IMR-90 (cell line): ENCODE measurements at regions not wholly inside any gene's neighbourhood (a gene's known extent, or its start where the extent isn't known, plus 50 kb on each side); places are given as distances from the start of the nearest gene placed in this dataset.

Experiments used
- ATAC-seq: fragments of 200-7000 bp; cut with Tn5 transposase; 2 replicates; pipeline ENCODE4 v1.9.1; 2020; ENCODE audit warnings: low read depth, mild to moderate bottlenecking, moderate library complexity
- BruUV-seq: library from RNA; stranded (reverse); fragments of 400-500 nt; replicated peaks from 2 replicates; lab custom pipeline; 2021; lab: Mats Ljungman, UMichigan
- CTCF ChIA-PET: fragments of 300-600 bp; formaldehyde crosslinking; extraction: SDS; loops from one replicate; lab custom pipeline; 2021; ENCODE audit warnings: antibody characterized with exemption; lab: Yijun Ruan, JAX
- POLR2A ChIA-PET: fragments of 300-600 bp; sonication (Branson Sonifier 250); formaldehyde crosslinking; loops from one replicate; lab custom pipeline; 2022; ENCODE audit warnings: antibody characterized with exemption; ENCODE audit not compliant: unreplicated experiment; lab: Charles Lee
- DNase-seq: peaks from one replicate; pipeline ENCODE4 v3.0.0; 2013
- H2AFZ ChIP-seq: replicated peaks from 2 replicates; pipeline ENCODE3; 2013; ENCODE audit warnings: low read length, mild to moderate bottlenecking; ENCODE audit not compliant: poor library complexity
- H2AK5ac ChIP-seq: 2 replicates; pipeline ENCODE4 v1.6.1; 2013; ENCODE audit warnings: low read depth, low read length, inconsistent platforms
- H2AK9ac ChIP-seq: replicated peaks from 2 replicates; pipeline ENCODE3; 2013; ENCODE audit warnings: mild to moderate bottlenecking, low read depth, low read length, moderate library complexity; ENCODE audit not compliant: poor library complexity
- H2BK120ac ChIP-seq: 2 replicates; pipeline ENCODE4 v1.6.1; 2013; ENCODE audit warnings: low read depth, low read length, inconsistent platforms
- H2BK15ac ChIP-seq: 3 replicates; pipeline ENCODE4 v1.6.1; 2013; ENCODE audit warnings: low read depth, low read length, inconsistent platforms
- H2BK20ac ChIP-seq: 2 replicates; pipeline ENCODE4 v1.6.1; 2013; ENCODE audit warnings: low read depth, mild to moderate bottlenecking, inconsistent platforms, low read length, moderate library complexity
- H2BK5ac ChIP-seq: 2 replicates; pipeline ENCODE4 v1.6.1; 2013; ENCODE audit warnings: mild to moderate bottlenecking, low read depth, low read length, inconsistent platforms; ENCODE audit not compliant: poor library complexity, severe bottlenecking
- H3K14ac ChIP-seq: replicated peaks from 2 replicates; pipeline ENCODE4 v1.6.1; 2013; ENCODE audit warnings: low read depth, low read length, inconsistent platforms
- H3K18ac ChIP-seq: 2 replicates; pipeline ENCODE4 v1.6.1; 2013; ENCODE audit warnings: low read depth, low read length, control low read depth
- H3K23ac ChIP-seq: 2 replicates; pipeline ENCODE4 v1.6.1; 2013; ENCODE audit warnings: low read depth, low read length, inconsistent platforms
- H3K27ac ChIP-seq: 2 replicates; pipeline ENCODE4 v1.5.1; 2013; ENCODE audit warnings: mild to moderate bottlenecking, control low read depth, low read length; ENCODE audit not compliant: insufficient read depth
- H3K27me3 ChIP-seq: 2 replicates; pipeline ENCODE4 v1.6.1; 2013; ENCODE audit warnings: low read length; ENCODE audit not compliant: control insufficient read depth, insufficient read depth
- H3K36me3 ChIP-seq: 2 replicates; pipeline ENCODE4 v1.6.1; 2013; ENCODE audit warnings: low read length, mixed read lengths; ENCODE audit not compliant: control insufficient read depth, insufficient read depth
- H3K4ac ChIP-seq: 2 replicates; pipeline ENCODE4 v1.6.1; 2013; ENCODE audit warnings: low read depth, low read length, inconsistent platforms
- H3K4me1 ChIP-seq: 2 replicates; pipeline ENCODE4 v1.6.1; 2013; ENCODE audit warnings: low read length, mixed read lengths; ENCODE audit not compliant: control insufficient read depth, insufficient read depth
- H3K4me2 ChIP-seq: 2 replicates; pipeline ENCODE4 v1.6.1; 2013; ENCODE audit warnings: low read depth, mild to moderate bottlenecking, control low read depth, low read length, moderate library complexity
- H3K4me3 ChIP-seq: 2 replicates; pipeline ENCODE4 v1.5.1; 2013; ENCODE audit warnings: low read depth, mild to moderate bottlenecking, control low read depth, low read length, moderate library complexity; ENCODE audit not compliant: insufficient read depth
- H3K56ac ChIP-seq: 2 replicates; pipeline ENCODE4 v1.6.1; 2013; ENCODE audit warnings: low read length, inconsistent platforms; ENCODE audit not compliant: insufficient read depth; ENCODE audit errors: extremely low read depth
- H3K79me1 ChIP-seq, 2 experiments: 2 replicates each; pipeline ENCODE4 v1.6.1; 2013; ENCODE audit warnings: low read length in 2 of 2, inconsistent platforms in 1 of 2, low read depth in 1 of 2
- H3K9ac ChIP-seq: 2 replicates; pipeline ENCODE4 v1.6.1; 2013; ENCODE audit warnings: low read depth, low read length, control low read depth
- H3K9me1 ChIP-seq: 2 replicates; pipeline ENCODE4 v1.6.1; 2013; ENCODE audit warnings: low read length, inconsistent platforms; ENCODE audit not compliant: insufficient read depth
- H3K9me3 ChIP-seq: 2 replicates; pipeline ENCODE4 v1.6.1; 2013; ENCODE audit warnings: low read length; ENCODE audit not compliant: control insufficient read depth, insufficient read depth
- H4K20me1 ChIP-seq: 2 replicates; pipeline ENCODE4 v1.6.1; 2013; ENCODE audit warnings: low read length, inconsistent platforms; ENCODE audit not compliant: insufficient read depth
- H4K5ac ChIP-seq: 2 replicates; pipeline ENCODE4 v1.6.1; 2013; ENCODE audit warnings: mild to moderate bottlenecking, low read depth, low read length, control low read depth
- H4K8ac ChIP-seq, 2 experiments: 2 replicates each; pipeline ENCODE4 v1.6.1; 2013; ENCODE audit warnings: low read depth in 2 of 2, low read length in 2 of 2, control low read depth in 1 of 2, inconsistent platforms in 1 of 2
- H4K91ac ChIP-seq: 2 replicates; pipeline ENCODE4 v1.6.1; 2013; ENCODE audit warnings: low read depth, low read length, inconsistent platforms; ENCODE audit not compliant: insufficient read depth
- BHLHE40 ChIP-seq: fragments of 150-350 bp; IDR thresholded peaks from 2 replicates; pipeline ENCODE4 v1.6.1; 2016; ENCODE audit warnings: mild to moderate bottlenecking, low read depth, low read length
- CEBPB ChIP-seq: IDR thresholded peaks from 2 replicates; pipeline ENCODE4 v1.6.1; 2012; ENCODE audit warnings: low read depth, low read length, improper control_type of control experiment
- CHD1 ChIP-seq: IDR thresholded peaks from 2 replicates; pipeline ENCODE4 v1.6.1; 2012; ENCODE audit warnings: low read depth, low read length, improper control_type of control experiment
- FOS ChIP-seq: fragments of 150-350 bp; IDR thresholded peaks from 2 replicates; pipeline ENCODE4 v1.6.1; 2016; ENCODE audit warnings: low read depth, low read length
- MAFK ChIP-seq: IDR thresholded peaks from 2 replicates; pipeline ENCODE4 v1.6.1; 2012; ENCODE audit warnings: low read depth, low read length, improper control_type of control experiment
- MAZ ChIP-seq: IDR thresholded peaks from 2 replicates; pipeline ENCODE4 v1.6.1; 2012; ENCODE audit warnings: low read depth, mild to moderate bottlenecking, low read length, improper control_type of control experiment, moderate library complexity, borderline replicate concordance
- MXI1 ChIP-seq: IDR thresholded peaks from 2 replicates; pipeline ENCODE4 v1.6.1; 2012; ENCODE audit warnings: low read depth, mild to moderate bottlenecking, low read length, moderate library complexity, borderline replicate concordance
- NFE2L2 ChIP-seq: fragments of 150-350 bp; IDR thresholded peaks from 2 replicates; pipeline ENCODE4 v1.6.1; 2016; ENCODE audit warnings: low read depth, mild to moderate bottlenecking, low read length
- POLR2A ChIP-seq: IDR thresholded peaks from 2 replicates; pipeline ENCODE4 v1.6.1; 2012; ENCODE audit warnings: mild to moderate bottlenecking, low read depth, low read length
- RAD21 ChIP-seq: IDR thresholded peaks from 2 replicates; pipeline ENCODE4 v1.6.1; 2012; ENCODE audit warnings: low read length, improper control_type of control experiment
- RCOR1 ChIP-seq: IDR thresholded peaks from 2 replicates; pipeline ENCODE4 v1.6.1; 2012; ENCODE audit warnings: mild to moderate bottlenecking, low read length, improper control_type of control experiment; ENCODE audit not compliant: insufficient replicate concordance
- RFX5 ChIP-seq: IDR thresholded peaks from 2 replicates; pipeline ENCODE4 v1.8.0; 2012; ENCODE audit warnings: low read depth, mild to moderate bottlenecking, low read length, moderate library complexity
- SMC3 ChIP-seq: fragments of 150-350 bp; IDR thresholded peaks from 2 replicates; pipeline ENCODE4 v1.6.1; 2016; ENCODE audit warnings: low read depth, mild to moderate bottlenecking, antibody characterized with exemption, low read length, moderate library complexity
- USF2 ChIP-seq: fragments of 150-350 bp; IDR thresholded peaks from 2 replicates; pipeline ENCODE4 v1.6.1; 2017; ENCODE audit warnings: mild to moderate bottlenecking, antibody characterized with exemption, low read length, low read depth
- WGBS, 2 experiments: methylation state at CpG; one replicate each; pipeline versions ENCODE4 v1.1.5 to v1.1.7; 2013; ENCODE audit warnings: missing lambda C conversion rate in 2 of 2; ENCODE audit not compliant: insufficient read length in 1 of 2; ENCODE audit errors: extremely low coverage in 2 of 2; 5-methylcytosine and 5-hydroxymethylcytosine counted together
- dilution Hi-C: fragments of 300-500 bp; cut with HindIII; formaldehyde crosslinking; loops from one replicate; pipeline ENCODE4 v1.14.3; 2018; ENCODE audit warnings: low sequenced_read_pairs; ENCODE audit not compliant: unreplicated experiment
- in situ Hi-C: fragments of 300-500 bp; cut with MboI; formaldehyde crosslinking; loops from 3 replicates; pipeline ENCODE4 v1.14.3; 2019; ENCODE audit warnings: low sequenced_read_pairs, inconsistent platforms, mixed read lengths
- intact Hi-C: fragments of 100-400 bp; cut with micrococcal nuclease; formaldehyde crosslinking; loops from 2 replicates; pipeline ENCODE4 v1.10.0; 2022
- TF ChIP-seq, protein P1 (sequence below): fragments of 150-350 bp; IDR thresholded peaks from 2 replicates; pipeline ENCODE4 v1.6.1; 2016; ENCODE audit warnings: low read depth, mild to moderate bottlenecking, low read length, moderate library complexity, borderline replicate concordance

DNA sequence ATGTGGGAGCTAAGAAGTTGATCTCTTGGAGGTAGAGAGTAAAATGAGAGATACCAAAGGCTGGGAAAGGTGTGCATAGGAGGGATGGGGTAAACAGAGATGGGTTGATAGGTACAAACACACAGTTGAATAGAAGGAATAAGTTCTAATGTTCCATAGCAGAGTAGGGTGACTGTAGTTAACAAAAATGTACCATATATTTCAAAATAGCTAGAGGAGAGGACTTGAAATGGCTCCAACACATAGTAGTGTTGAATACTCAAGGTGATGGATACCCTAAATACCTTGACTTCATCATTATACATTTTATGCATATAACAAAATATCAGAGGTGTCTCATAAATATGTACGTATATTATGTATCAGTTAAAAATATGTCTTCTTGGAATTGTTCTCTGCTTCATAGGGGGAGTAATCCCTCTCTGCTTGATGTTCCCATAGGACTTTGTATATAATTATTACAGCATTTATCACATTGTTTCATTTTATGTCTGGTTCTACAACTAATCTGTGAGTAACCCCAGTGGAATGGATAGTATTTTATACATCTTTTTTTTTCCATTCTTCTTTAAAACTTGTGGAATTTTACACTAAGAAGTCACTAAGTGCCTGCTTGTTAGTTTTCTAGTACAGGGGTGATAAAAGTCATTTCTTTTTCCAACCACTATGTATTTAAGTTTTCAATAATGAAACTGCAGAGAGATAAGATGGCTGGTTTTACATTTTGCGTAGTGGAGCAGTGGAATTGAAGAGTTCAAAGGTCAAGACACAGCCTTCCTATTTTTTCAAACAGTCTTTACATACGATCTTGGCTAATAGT lies 1940.0 kb upstream of the SEL1L start:
- H4K20me1 ChIP-seq: no peaks in the 10 kb centered on the region
- peak overlapping the region; percentile 65 for H2BK120ac ChIP-seq
- H3K4me2 ChIP-seq: peak overlapping the region; percentile 55; the same call in 1 of the 2 replicates
- ATAC-seq (peak; percentile 69), DNase-seq (peak; percentile 58)
- H3K56ac ChIP-seq: no peak overlapping the region
- H3K9me1 ChIP-seq: no peaks in the 10 kb centered on the region
- no peaks in the 10 kb centered on the region for H3K36me3 ChIP-seq
- H4K5ac ChIP-seq: peak overlapping the region; percentile 41; the same call in 1 of the 2 replicates
- no peak overlapping the region for H3K4ac ChIP-seq
- intact Hi-C loops: no loop called here
- no peak overlapping the region for H3K9ac ChIP-seq
- H4K8ac ChIP-seq: peak overlapping the region in 1 of 2 experiments; percentile 46; a peak in 1 of 4 replicates
- H2AFZ ChIP-seq: no peak overlapping the region
- no peak overlapping the region; the same call in 1 of the 2 replicates for H3K23ac ChIP-seq
- dilution Hi-C loops: no loop called here
- POLR2A ChIA-PET: no interaction called here
- H3K14ac ChIP-seq: 0 out of 2 replicates have a peak overlapping the region, but pooled peaks have one; percentile 37
- H4K91ac ChIP-seq: no peak overlapping the region; the same call in 1 of the 2 replicates
- in situ Hi-C loops: no loop called here
- no peak overlapping the region for H3K27ac ChIP-seq
- H3K18ac ChIP-seq: peak overlapping the region; percentile 84; the same call in 1 of the 2 replicates
- no peaks in the 10 kb centered on the region for H3K27me3 ChIP-seq
- no peak overlapping the region for H3K4me3 ChIP-seq
- H2BK20ac ChIP-seq: no peak overlapping the region
- no CpG with 5 or more reads among the region's 3 CpGs for WGBS, 2 experiments
- H2AK5ac ChIP-seq: no peak overlapping the region
- H3K4me1 ChIP-seq: peaks cover 1% of the 10 kb centered on the region; the same call in 1 of the 2 replicates
- no peaks in the 10 kb centered on the region for H3K79me1 ChIP-seq
- no peak overlapping the region for H2AK9ac ChIP-seq
- 0 out of 3 replicates have a peak overlapping the region, but pooled peaks have one; percentile 44 for H2BK15ac ChIP-seq
- CTCF ChIA-PET: interaction anchor here (0.7 to 1.2 kb wide), 2 partner anchors 8 to 655 kb away, joined by 3 to 4 read pairs; no protein-coding TSS in a partner anchor
- no peaks in the 10 kb centered on the region for H3K9me3 ChIP-seq
- H2BK5ac ChIP-seq: peak overlapping the region; percentile 70
- BruUV-seq: no TSS peak
- TF ChIP-seq SMC3 (no peak), POLR2A (no peak), MAFK (no peak), FOS (no peak), BHLHE40 (no peak), NFE2L2 (no peak), USF2 (no peak), CEBPB (no peak), RCOR1 (no peak), MXI1 (no peak), MAZ (no peak), RAD21 (no peak), RFX5 (no peak), CHD1 (no peak)
- TF ChIP-seq, protein P1, sequence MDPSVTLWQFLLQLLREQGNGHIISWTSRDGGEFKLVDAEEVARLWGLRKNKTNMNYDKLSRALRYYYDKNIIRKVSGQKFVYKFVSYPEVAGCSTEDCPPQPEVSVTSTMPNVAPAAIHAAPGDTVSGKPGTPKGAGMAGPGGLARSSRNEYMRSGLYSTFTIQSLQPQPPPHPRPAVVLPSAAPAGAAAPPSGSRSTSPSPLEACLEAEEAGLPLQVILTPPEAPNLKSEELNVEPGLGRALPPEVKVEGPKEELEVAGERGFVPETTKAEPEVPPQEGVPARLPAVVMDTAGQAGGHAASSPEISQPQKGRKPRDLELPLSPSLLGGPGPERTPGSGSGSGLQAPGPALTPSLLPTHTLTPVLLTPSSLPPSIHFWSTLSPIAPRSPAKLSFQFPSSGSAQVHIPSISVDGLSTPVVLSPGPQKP: no peak
